RWPE2 (cell line): ENCODE measurements at regions not wholly inside any gene's neighbourhood (a gene's known extent, or its start where the extent isn't known, plus 50 kb on each side); places are given as distances from the start of the nearest gene placed in this dataset.

Source experiments
- ATAC-seq: fragments of 200-7000 bp; cut with Tn5 transposase; 3 replicates; pipeline ENCODE4 v1.9.1; 2021; ENCODE audit warnings: low read depth
- DNase-seq: peaks from one replicate; pipeline ENCODE4 v3.0.0-alpha.2; 2020; ENCODE audit warnings: low spot score
- H3K27ac ChIP-seq: fragments of 450-650 bp; 2 replicates; pipeline ENCODE4 v1.5.1; 2017; ENCODE audit warnings: mild to moderate bottlenecking; ENCODE audit not compliant: poor library complexity, severe bottlenecking
- H3K27me3 ChIP-seq: fragments of 250-450 bp; sonication (Bioruptor Pico); 2 replicates; pipeline ENCODE4 v1.5.1; 2021; ENCODE audit warnings: mild to moderate bottlenecking, moderate library complexity; ENCODE audit not compliant: insufficient read depth, poor library complexity, severe bottlenecking
- H3K36me3 ChIP-seq: fragments of 250-450 bp; sonication (Bioruptor Pico); 2 replicates; pipeline ENCODE4 v1.5.1; 2020; ENCODE audit warnings: low read depth, mild to moderate bottlenecking, moderate library complexity
- H3K4me1 ChIP-seq: fragments of 250-450 bp; sonication (Bioruptor Pico); 2 replicates; pipeline ENCODE4 v1.5.1; 2021; ENCODE audit warnings: mild to moderate bottlenecking, moderate library complexity; ENCODE audit not compliant: insufficient read depth, poor library complexity, severe bottlenecking
- H3K4me3 ChIP-seq: fragments of 250-450 bp; sonication (Bioruptor Pico); 2 replicates; pipeline ENCODE4 v1.5.1; 2021; ENCODE audit warnings: mild to moderate bottlenecking, moderate library complexity; ENCODE audit not compliant: severe bottlenecking
- H3K9me3 ChIP-seq: fragments of 250-450 bp; sonication (Bioruptor Pico); 2 replicates; pipeline ENCODE4 v1.5.1; 2021; ENCODE audit warnings: mild to moderate bottlenecking, moderate library complexity; ENCODE audit not compliant: severe bottlenecking
- CTCF ChIP-seq: fragments of 450-650 bp; IDR thresholded peaks from one replicate; pipeline ENCODE4 v1.5.1; 2017; ENCODE audit warnings: mild to moderate bottlenecking, moderate library complexity; ENCODE audit not compliant: poor library complexity, severe bottlenecking

GRCh38 chr10:90314718-90315117 lies 543.1 kb downstream of the HTR7 start:
- Histone ChIP-seq H3K4me1 (peaks cover 34% of the 10 kb centered on the region), H3K4me3 (no peak overlapping the region), H3K27ac (peak overlapping the region; percentile 63), H3K9me3 (no peaks in the 10 kb centered on the region), H3K27me3 (no peaks in the 10 kb centered on the region), H3K36me3 (no peaks in the 10 kb centered on the region)
- DNase-seq (no peak), ATAC-seq (no peak)
- no peak for TF ChIP-seq CTCF

GRCh38 chr10:90317172-90317571 lies 540.7 kb downstream of the HTR7 start:
- H3K4me1 ChIP-seq, result peaks cover 36% of the 10 kb centered on the region
- no peaks in the 10 kb centered on the region for H3K9me3 ChIP-seq
- no peak overlapping the region for H3K4me3 ChIP-seq
- no peak for TF ChIP-seq CTCF
- no peaks in the 10 kb centered on the region for H3K36me3 ChIP-seq
- no peaks in the 10 kb centered on the region for H3K27me3 ChIP-seq
- H3K27ac ChIP-seq, result no peak overlapping the region
- DNase-seq, result no peak
- ATAC-seq, result no peak

- no peaks in the 10 kb centered on the region for H3K27me3 ChIP-seq
- no peaks in the 10 kb centered on the region for H3K9me3 ChIP-seq
- H3K27ac ChIP-seq, result peak overlapping the region; percentile 70
- peaks cover 28% of the 10 kb centered on the region for H3K4me1 ChIP-seq
- TF ChIP-seq CTCF, result no peak
- ATAC-seq (no peak), DNase-seq (no peak)
- H3K4me3 ChIP-seq, result no peak overlapping the region
- no peaks in the 10 kb centered on the region for H3K36me3 ChIP-seq
Measured at GRCh38 chr10:90318659-90319058, 539.2 kb downstream of the HTR7 start.

DNA sequence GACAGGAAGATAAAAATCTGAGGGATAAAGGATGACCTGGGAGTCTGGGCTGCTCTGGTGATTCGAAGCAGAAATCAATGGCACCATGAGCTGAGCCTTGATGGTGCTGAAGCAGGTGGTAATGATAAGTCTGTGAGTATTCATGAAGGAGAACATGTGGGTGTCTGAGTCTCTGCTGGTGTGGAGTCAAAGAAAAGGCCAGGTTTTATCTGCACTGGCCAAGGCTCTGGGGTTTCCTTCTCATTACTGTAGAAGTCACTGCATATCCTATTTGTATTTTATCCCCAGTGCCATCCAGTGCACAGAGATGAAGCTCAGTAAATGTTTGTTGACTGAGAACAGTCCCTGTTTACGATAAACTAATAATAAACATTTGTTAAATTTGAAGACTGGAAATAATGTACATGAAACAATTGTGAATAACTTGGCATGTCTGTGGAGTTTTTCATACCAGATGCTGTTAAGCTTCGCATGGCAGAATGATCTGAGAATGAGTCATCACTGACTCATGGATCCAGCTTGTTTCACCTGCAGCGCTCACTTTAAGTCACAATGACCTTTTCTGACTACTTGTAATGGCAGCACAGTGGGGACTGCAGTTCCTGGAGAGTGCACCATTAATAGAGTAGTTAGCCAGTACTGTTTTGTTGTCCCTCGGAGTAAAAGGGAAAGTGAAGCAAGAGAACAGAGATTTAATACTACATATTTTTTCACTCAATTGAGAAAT lies 538.5 kb downstream of the HTR7 start:
- peaks cover 21% of the 10 kb centered on the region for H3K4me1 ChIP-seq
- H3K27ac ChIP-seq, result peak overlapping the region; percentile 70
- H3K27me3 ChIP-seq, result no peaks in the 10 kb centered on the region
- H3K36me3 ChIP-seq, result no peaks in the 10 kb centered on the region
- TF ChIP-seq CTCF, result no peak
- peak; percentile 96 for ATAC-seq
- H3K9me3 ChIP-seq, result no peaks in the 10 kb centered on the region
- H3K4me3 ChIP-seq, result no peak overlapping the region
- DNase-seq, result no peak

- DNase-seq, result no peak
Measured at GRCh38 chr10:90321132-90321816, 536.6 kb downstream of the HTR7 start.

More at GRCh38 chr10:90321132-90321816, 536.6 kb downstream of the HTR7 start:
- Histone ChIP-seq H3K4me1 (peaks cover 14% of the 10 kb centered on the region), H3K36me3 (no peaks in the 10 kb centered on the region), H3K4me3 (no peak overlapping the region), H3K27ac (no peak overlapping the region), H3K9me3 (no peaks in the 10 kb centered on the region), H3K27me3 (no peaks in the 10 kb centered on the region)
- no peak for TF ChIP-seq CTCF
- ATAC-seq, result no peak
